NCI-H2029 (cell line): ENCODE measurements at regions not wholly inside any gene's neighbourhood (a gene's known extent, or its start where the extent isn't known, plus 50 kb on each side); places are given as distances from the start of the nearest gene placed in this dataset.
"Not testable (repeated sequence)": the region's sequence is repeated elsewhere in the genome, so short reads cannot be mapped to it uniquely, and the experiment has no call there.

ENCODE experiments used
- DNase-seq: peaks from one replicate; lab custom pipeline; 2025; lab: John Stamatoyannopoulos, UW

DNA sequence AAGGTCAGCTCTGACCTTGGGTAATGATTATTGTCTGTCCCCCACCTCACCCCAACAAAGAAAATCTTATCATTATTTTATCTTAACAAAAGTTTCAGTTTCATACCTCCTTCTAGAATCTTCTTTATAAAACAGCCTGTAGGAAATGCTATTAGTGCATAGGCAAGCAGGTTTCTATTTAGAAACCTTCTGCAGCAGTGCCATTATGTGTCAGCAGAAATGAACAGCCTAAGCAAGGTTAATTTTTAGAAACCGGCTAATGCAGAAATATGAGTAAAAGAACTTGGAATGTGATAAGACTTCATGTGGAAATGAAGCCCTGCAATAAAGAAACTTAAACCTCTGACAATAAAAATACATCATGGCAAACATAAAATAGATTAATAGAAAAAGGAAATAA lies 814.4 kb downstream of the FSCB start:
- DNase-seq, result no peak

DNA sequence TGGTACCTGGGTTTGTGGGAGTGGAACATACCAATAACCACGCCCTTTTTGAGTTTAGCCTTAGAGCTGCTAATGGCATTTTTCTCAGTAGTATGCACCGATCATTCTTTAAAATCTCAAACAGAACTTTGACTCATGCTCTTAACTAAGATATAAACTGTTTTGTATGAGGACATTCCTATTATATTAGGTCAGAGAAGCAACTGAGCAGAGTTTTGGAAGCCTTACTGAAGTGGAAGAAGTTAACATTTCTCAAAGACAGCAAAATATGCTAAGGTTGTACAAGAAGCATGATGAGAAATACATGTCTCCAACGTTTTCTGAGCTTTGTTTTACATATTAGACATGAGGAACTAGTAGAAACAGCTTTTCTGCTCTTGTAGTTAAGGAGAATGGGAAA lies 819.2 kb downstream of the FSCB start:
- DNase-seq, result no peak

DNA sequence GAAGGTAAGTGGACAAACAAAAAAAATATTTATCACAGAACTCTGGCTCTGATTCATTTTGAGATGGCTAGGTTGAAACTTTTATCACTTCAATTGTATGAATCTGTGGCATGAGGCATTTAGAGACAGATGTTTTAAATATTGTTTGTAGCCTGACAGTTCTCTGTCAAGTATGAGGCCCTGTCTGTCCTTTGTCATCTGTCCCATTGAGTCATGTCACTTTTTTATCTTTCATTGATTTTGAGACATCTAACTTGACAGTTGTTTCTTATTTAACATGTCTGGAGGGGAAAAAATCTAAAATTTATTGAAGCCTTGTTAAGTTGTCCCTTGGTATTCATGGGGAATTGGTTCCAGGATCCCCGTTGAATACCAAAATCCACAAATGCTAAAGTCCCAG lies 829.5 kb downstream of the FSCB start:
- DNase-seq, result no peak

- no peak for DNase-seq
These were observed 832.8 kb downstream of the FSCB start for GRCh38 chr14:43674273-43674672.

DNA sequence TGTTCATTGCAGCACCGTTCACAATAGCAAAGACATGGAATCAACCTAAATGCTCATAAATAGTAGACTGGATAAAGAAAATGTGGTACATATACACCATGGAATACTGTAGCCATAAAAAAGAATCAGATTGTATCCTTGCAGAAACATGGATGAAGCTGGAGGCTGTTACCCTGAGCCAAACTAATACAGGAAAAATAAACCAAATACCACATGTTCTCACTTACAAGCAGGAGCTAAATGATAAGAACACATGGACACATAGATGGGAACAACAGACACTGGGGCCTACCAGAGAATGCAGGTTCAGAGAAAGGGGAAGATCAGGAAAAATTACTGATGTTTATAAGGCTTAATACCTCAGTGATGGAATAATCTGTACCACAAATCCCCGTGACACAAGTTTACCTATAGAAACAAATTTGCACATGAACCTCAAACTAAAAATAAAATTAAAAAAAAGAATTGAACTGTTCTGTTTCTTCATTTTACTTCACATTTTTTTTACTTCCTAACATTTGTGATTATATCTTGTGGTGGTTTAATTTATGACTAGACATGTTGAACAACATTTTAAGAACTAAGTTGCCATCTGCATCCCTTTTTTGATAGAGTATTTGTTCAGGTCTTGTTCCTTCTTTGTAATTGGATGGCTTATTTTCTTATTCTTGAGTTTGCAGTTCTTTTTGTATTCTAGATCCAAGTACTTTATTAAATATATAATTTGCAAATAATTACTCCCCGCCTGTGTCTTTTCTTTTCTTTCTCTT lies 835.2 kb downstream of the FSCB start:
- DNase-seq, result no peak

GRCh38 chr14:43669355-43669754 lies 837.7 kb downstream of the FSCB start:
- no peak for DNase-seq

DNA sequence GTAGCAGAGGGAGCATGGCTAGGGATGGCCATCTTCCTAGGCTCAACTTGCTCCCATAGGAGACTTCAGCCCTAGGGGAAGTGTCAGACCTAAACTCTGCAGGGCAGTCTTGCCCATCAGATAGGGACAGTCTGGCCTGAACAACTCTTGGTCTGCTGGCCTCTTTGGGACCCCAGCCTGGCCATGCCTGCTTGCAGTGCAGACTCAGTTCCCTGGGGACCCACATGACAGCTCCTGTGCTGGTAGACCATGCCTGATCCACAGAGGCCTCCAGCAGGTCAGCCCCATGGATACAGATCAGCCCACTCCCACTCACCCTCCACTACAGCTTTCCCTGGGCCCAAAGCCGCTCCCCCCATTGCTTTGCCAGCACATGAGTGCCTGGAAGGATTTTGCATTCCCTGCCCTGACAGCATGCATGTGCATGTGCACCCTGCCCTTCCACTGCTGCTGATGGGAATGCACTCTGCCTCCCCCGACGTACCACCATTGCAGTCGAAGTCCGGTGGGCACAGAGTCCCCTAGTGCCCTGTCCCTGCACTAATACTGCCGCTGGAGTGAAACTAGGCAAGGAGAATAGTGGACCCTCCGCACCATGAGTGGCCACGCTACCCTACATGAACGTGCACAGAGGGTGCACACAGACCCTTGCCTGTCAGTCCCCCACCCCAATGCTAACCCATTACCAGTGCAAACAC lies 841.4 kb downstream of the FSCB start:
- DNase-seq, result no peak

GRCh38 chr14:43655194-43655593 lies 851.9 kb downstream of the FSCB start:
- DNase-seq, result not testable (repeated sequence)

DNA sequence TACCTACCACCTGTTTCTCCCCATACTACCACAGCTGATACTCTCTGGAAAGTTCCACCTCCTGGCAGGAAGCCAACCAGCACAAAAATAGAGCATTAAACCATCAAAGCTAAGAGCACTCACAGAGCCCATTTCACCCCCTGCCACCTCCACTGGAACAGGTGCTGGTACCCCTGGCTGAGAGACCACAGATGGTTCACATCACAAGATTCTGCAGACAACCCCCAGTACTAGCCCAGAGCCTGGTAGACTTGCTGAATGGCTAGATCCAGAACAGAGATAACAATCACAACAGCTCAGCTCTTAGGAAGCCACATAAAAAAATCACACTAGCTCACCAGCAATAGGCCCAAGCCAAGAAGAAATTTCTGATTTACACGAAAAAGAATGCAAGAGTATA lies 855.2 kb downstream of the FSCB start:
- no peak for DNase-seq

GRCh38 chr14:43651185-43651787 lies 855.8 kb downstream of the FSCB start:
- no peak for DNase-seq

GRCh38 chr14:43649508-43649907 lies 857.6 kb downstream of the FSCB start:
- DNase-seq, result no peak

GRCh38 chr14:43647302-43647701 lies 859.8 kb downstream of the FSCB start:
- DNase-seq, result no peak

- DNase-seq, result no peak
These were observed 866.3 kb downstream of the FSCB start for GRCh38 chr14:43640718-43641267.

DNA sequence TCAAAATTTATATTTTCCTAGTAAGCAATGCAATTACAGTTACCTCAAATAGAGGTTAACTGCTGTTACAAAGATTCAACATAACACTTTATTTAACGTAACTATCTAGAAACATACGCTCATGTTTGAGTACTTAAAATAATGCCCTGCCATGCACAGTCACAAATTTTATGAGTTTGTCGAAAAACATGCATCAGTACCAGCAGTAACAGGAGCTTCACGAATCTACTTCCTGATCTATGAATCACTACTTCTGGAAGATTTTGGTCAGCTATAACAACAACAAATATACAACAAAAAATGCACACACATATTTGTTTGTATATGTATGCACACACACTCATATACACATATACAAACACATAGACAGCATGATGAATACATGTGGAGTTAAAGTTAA lies 881.8 kb downstream of the FSCB start:
- no peak for DNase-seq

DNA sequence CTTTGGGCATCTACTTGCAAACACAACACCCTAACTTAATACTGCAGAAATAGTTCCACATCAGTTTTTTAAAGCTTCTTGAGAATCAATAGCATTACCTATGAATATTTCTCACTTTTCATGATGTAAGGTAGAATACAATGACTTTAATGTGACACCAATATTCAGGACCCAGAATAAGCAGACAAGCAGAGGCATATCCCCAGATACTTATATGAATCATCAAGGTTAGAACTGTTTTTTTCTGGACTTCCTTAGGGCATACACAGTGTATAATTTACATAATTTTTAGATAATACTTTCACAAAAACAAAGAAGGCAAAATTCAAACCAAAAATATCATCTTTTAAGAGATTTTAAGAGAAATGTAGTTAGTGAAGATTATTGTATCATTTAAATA lies 885.8 kb downstream of the FSCB start:
- no peak for DNase-seq

DNA sequence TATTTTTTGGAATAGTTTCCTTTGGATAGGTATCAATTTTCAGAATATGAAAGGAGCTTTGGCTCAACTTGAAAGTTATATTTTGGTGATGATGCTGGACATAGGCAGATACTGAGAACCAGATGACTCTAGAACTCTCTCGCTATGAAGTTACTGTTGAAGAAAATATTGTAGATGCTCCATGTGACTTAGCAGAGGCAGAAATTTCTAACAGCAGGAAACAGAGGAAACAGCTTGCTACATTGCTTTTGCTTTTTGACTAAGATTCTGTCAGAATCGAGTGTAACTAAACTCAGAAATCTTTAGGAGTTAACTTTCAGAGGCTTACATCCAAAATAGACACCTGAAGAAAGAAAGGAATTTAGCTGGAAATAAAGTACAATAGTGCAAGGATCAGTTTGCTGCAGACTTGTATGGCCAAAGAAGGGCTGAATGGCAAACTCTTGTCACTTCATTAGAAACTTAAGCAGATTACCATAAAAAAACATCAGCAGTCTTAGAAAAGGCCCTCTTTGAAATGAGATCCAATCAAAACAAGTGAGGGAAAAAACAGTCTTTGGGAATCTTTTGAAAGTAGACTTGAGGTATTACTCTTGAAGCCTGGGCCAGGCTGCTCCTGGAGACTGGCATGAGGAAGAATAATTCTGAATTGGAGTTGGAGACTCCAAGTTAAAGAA lies 911.8 kb downstream of the FSCB start:
- no peak for DNase-seq

DNA sequence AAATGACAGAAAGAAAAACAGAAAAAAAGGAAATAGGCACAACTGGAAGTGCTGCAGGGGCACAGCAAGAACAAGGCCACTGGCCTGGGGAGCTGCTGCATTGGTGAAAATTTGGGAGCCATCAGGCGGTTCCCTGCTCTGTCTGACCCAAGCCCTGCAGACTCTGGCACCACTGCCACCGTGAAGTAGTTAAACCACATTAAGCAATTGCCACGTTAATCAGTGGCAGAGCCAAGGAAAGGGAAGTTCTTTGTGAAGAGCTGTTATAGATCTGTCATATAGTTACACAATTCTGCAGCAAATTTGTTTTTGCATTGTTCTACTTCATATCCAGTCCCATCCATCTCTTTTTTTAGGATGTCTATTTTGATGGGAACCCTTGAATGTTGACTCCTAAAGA lies 915.3 kb downstream of the FSCB start:
- DNase-seq, result no peak

DNA sequence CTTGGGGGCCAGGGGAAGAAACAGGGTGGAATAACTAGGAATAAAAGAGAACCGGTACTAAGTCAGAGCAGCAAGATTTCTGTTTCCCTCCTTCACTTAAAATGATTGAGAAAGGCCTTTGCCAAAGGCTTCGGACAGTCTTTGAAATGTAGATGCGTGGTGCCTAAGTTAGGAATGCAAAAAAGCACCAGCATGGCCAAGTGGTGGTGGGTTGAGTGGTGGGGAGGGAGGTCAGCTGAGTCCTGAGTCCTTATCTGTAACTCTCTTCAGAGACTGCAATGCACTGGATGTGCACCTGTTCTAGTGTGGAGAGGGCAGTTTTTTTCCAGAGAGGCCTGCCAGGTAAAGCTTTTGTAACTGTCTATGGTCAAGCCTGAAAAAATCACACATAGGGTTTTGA lies 919.9 kb downstream of the FSCB start:
- no peak for DNase-seq

GRCh38 chr14:43579671-43580070 lies 927.4 kb downstream of the FSCB start:
- DNase-seq, result no peak

- no peak for DNase-seq
These were observed 939.1 kb downstream of the FSCB start for GRCh38 chr14:43568022-43568421.

DNA sequence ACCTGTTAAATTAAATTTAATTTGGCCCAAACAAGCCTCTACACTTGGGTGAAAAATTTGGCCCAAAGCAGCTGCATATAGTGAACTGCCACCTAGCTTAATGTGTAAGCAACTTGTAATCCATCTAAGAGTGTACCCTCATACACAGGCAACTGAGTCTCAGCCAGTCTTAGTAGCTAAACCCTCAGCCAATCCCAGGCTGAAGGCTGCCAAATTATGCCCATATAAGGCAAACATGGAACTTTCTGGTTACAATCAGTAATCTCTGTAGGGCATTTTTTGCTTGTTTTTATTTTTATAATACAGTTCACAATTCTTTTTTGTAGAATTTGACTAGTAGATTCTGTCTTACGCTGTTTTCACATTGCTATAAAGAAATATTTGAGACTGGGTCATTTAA lies 958.7 kb downstream of the FSCB start:
- no peak for DNase-seq

GRCh38 chr14:43547596-43547995 lies 959.5 kb downstream of the FSCB start:
- DNase-seq, result not testable (repeated sequence)
